NOMO-1 (cell line): ENCODE measurements at regions not wholly inside any gene's neighbourhood (a gene's known extent, or its start where the extent isn't known, plus 50 kb on each side); places are given as distances from the start of the nearest gene placed in this dataset.
"Not testable (repeated sequence)": the region's sequence is repeated elsewhere in the genome, so short reads cannot be mapped to it uniquely, and the experiment has no call there.

Experiments
- DNase-seq, 2 experiments: peaks; one replicate each; lab custom pipeline; 2025; ENCODE audit not compliant: unreplicated experiment in 2 of 2; lab: John Stamatoyannopoulos, UW

GRCh38 chr13:65265988-65266387 is 1964.1 kb downstream of the PCDH9 start:
- DNase-seq: no peak

GRCh38 chr13:65264066-65264465 is 1966.1 kb downstream of the PCDH9 start:
- DNase-seq: no peak

- no peak for DNase-seq
Measured at GRCh38 chr13:65260946-65261891, 1968.9 kb downstream of the PCDH9 start.

GRCh38 chr13:65240773-65241172 is 1989.4 kb downstream of the PCDH9 start:
- DNase-seq: no peak

- DNase-seq: no peak
Measured at GRCh38 chr13:65236841-65237418, 1993.2 kb downstream of the PCDH9 start.

- DNase-seq: no peak
Measured at GRCh38 chr13:65217471-65217995, 2012.6 kb downstream of the PCDH9 start.

- DNase-seq: not testable (repeated sequence)
Measured at GRCh38 chr13:65202845-65203244, 2027.3 kb downstream of the PCDH9 start.

GRCh38 chr13:65188721-65189120 is 2041.4 kb downstream of the PCDH9 start:
- DNase-seq: no peak

GRCh38 chr13:65168026-65168425 is 2062.1 kb downstream of the PCDH9 start:
- DNase-seq: no peak

- DNase-seq: no peak
Measured at GRCh38 chr13:65166675-65167074, 2063.5 kb downstream of the PCDH9 start.

- no peak for DNase-seq
Measured at GRCh38 chr13:65159803-65160202, 2070.3 kb downstream of the PCDH9 start.

- DNase-seq: no peak
Measured at GRCh38 chr13:65155861-65156260, 2074.3 kb downstream of the PCDH9 start.

GRCh38 chr13:65154661-65155447 is 2075.3 kb downstream of the PCDH9 start:
- DNase-seq: no peak

GRCh38 chr13:65149687-65150086 is 2080.4 kb downstream of the PCDH9 start:
- no peak for DNase-seq

GRCh38 chr13:65143920-65144319 is 2086.2 kb downstream of the PCDH9 start:
- DNase-seq: no peak

- no peak for DNase-seq
Measured at GRCh38 chr13:65133094-65133493, 2097.0 kb downstream of the PCDH9 start.

- no peak for DNase-seq
Measured at GRCh38 chr13:65125236-65125635, 2104.9 kb downstream of the PCDH9 start.

- DNase-seq: no peak
Measured at GRCh38 chr13:65112531-65112941, 2117.6 kb downstream of the PCDH9 start.

- DNase-seq: no peak
Measured at GRCh38 chr13:65112123-65112522, 2118.0 kb downstream of the PCDH9 start.

- no peak for DNase-seq
Measured at GRCh38 chr13:65111223-65111622, 2118.9 kb downstream of the PCDH9 start.

- not testable (repeated sequence) for DNase-seq
Measured at GRCh38 chr13:65104436-65104835, 2125.7 kb downstream of the PCDH9 start.
